Nephron (organoid): ENCODE measurements at regions not wholly inside any gene's neighbourhood (a gene's known extent, or its start where the extent isn't known, plus 50 kb on each side); places are given as distances from the start of the nearest gene placed in this dataset.

Experiments used
- H3K27ac Mint-ChIP-seq, 3 experiments: 2 replicates each; pipeline ENCODE4 v1.8.0; 2020; ENCODE audit warnings: mixed read lengths in 3 of 3, mild to moderate bottlenecking in 2 of 3, moderate library complexity in 1 of 3
- H3K27me3 Mint-ChIP-seq: 2 replicates; pipeline ENCODE4 v1.8.0; 2021; ENCODE audit warnings: low read depth, mild to moderate bottlenecking, moderate library complexity, mixed read lengths
- H3K36me3 Mint-ChIP-seq: 2 replicates; pipeline ENCODE4 v1.8.0; 2020; ENCODE audit warnings: low read depth, mixed read lengths
- H3K4me1 Mint-ChIP-seq: 2 replicates; pipeline ENCODE4 v1.8.0; 2020; ENCODE audit warnings: mixed read lengths
- H3K4me3 Mint-ChIP-seq, 3 experiments: 2 replicates each; pipeline ENCODE4 v1.8.0; 2020; ENCODE audit warnings: mild to moderate bottlenecking in 3 of 3, mixed read lengths in 3 of 3, moderate library complexity in 2 of 3
- H3K9me3 Mint-ChIP-seq: 2 replicates; pipeline ENCODE4 v1.8.0; 2020; ENCODE audit warnings: mixed read lengths
- CTCF ChIP-seq, 3 experiments: fragments of 200-600 bp; sonication (generic); IDR thresholded peaks; one replicate each; pipeline ENCODE4 v1.5.0; 2021; ENCODE audit warnings: antibody characterized with exemption in 3 of 3; ENCODE audit not compliant: unreplicated experiment in 3 of 3

DNA sequence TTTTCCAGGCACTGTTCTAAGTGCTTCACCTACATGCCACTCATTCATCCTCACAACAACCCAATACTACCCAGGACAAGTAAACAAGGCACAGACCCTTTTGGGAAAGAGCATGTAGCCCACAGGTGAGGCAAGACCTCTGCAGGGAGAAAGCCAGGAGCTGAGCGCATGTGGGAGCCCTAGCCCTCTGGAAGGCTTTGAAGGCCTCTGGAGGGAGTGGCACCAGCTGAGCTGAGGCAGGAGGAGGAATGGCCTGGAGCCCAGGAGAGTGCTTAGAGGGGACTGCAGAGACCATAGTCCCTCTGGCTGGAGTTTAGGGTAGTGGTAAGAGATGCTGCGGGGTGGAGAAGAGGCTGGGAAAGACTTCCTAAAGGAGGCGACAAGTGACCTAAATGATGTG is 516.5 kb downstream of the FUT8 start:
- Mint-ChIP-seq H3K4me3 (no peak overlapping the region), H3K9me3 (no peaks in the 10 kb centered on the region), H3K27ac (no peak overlapping the region), H3K36me3 (no peaks in the 10 kb centered on the region), H3K27me3 (peaks cover 46% of the 10 kb centered on the region), H3K4me1 (peaks cover 13% of the 10 kb centered on the region)
- no peak for TF ChIP-seq CTCF (IDR thresholded peaks at IDR 0.05; ENCODE audit: unreplicated experiment in 3 of 3)

GRCh38 chr14:65933400-65934069 is 521.0 kb downstream of the FUT8 start:
- Mint-ChIP-seq H3K9me3 (no peaks in the 10 kb centered on the region), H3K36me3 (no peaks in the 10 kb centered on the region), H3K4me1 (peaks cover 20% of the 10 kb centered on the region), H3K27ac (no peak overlapping the region), H3K4me3 (no peak overlapping the region), H3K27me3 (peaks cover 25% of the 10 kb centered on the region)
- TF ChIP-seq CTCF (IDR thresholded peaks at IDR 0.05; ENCODE audit: unreplicated experiment in 3 of 3) = no peak

DNA sequence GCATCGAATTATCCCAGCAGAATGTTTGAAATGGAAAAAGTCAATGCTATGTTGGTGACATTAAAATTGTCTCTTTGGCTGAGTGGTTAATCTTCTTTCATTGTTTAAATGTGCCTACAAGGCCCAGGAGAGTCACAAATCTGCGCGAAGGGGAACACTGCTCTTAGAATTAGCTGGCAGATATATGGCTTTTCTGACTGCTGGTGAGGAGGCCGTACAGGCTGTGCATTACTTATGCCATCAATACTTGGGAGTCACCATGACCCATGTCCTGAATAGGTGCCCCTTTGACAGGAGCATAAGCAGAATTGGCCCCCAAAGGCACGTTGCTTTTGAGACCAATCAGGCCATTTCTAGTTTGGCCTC is 521.5 kb downstream of the FUT8 start:
- no peaks in the 10 kb centered on the region for H3K36me3 Mint-ChIP-seq
- H3K4me1 Mint-ChIP-seq = peaks cover 20% of the 10 kb centered on the region
- peaks cover 21% of the 10 kb centered on the region for H3K27me3 Mint-ChIP-seq
- no peaks in the 10 kb centered on the region for H3K9me3 Mint-ChIP-seq
- TF ChIP-seq CTCF (IDR thresholded peaks at IDR 0.05; ENCODE audit: unreplicated experiment in 3 of 3) = no peak
- no peak overlapping the region for H3K4me3 Mint-ChIP-seq
- no peak overlapping the region for H3K27ac Mint-ChIP-seq

DNA sequence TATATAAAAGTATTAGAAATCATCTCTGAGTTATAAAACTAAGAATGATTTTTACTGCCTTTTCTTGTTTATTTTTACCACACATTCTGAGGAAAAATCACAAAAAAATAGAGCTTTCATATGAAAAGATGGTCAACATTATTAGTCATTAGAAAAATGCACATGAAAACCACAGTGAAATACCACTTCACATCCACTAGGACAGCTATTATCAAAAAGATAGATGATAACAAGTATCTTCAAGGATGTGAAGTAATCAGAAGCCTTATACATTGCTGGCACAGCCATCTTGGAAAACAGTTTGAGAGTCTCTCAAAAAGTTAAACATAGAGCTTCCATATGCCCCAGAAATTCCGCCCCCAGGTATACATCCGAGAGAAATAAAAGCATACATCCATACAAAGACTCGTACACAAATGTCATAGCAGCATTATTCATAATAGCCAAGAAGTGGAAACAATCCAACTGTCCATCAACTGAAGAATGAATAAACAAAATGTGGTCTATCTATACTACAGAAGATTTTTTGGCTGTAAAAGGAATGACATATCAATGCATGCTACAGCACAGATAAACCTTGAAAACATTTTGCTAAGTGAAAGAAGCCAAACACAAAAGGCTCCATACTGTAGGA is 523.9 kb downstream of the FUT8 start:
- no peak for TF ChIP-seq CTCF (IDR thresholded peaks at IDR 0.05; ENCODE audit: unreplicated experiment in 3 of 3)
- Mint-ChIP-seq H3K4me3 (no peak overlapping the region), H3K4me1 (peaks cover 20% of the 10 kb centered on the region), H3K36me3 (no peaks in the 10 kb centered on the region), H3K27ac (no peak overlapping the region), H3K9me3 (no peaks in the 10 kb centered on the region), H3K27me3 (peaks cover 18% of the 10 kb centered on the region)

- no peak for TF ChIP-seq CTCF (IDR thresholded peaks at IDR 0.05; ENCODE audit: unreplicated experiment in 3 of 3)
- Mint-ChIP-seq H3K9me3 (no peaks in the 10 kb centered on the region), H3K27ac (no peak overlapping the region)
Measured at GRCh38 chr14:65937079-65937959, 524.8 kb downstream of the FUT8 start.

More at GRCh38 chr14:65937079-65937959, 524.8 kb downstream of the FUT8 start:
- Mint-ChIP-seq H3K27me3 (peaks cover 20% of the 10 kb centered on the region), H3K4me3 (no peak overlapping the region), H3K36me3 (no peaks in the 10 kb centered on the region), H3K4me1 (peaks cover 20% of the 10 kb centered on the region)
